ENCODE measurements at regions not wholly inside any gene's neighbourhood (a gene's known extent, or its start where the extent isn't known, plus 50 kb on each side); places are given as distances from the start of the nearest gene placed in this dataset.

GRCh38 chr21:38140207-38140903, 116.4 kb upstream of the KCNJ15 start:
- Histone ChIP-seq H3K4me3 (ENCODE audit: low read depth in 1 of 3, low read length in 3 of 3) (no peak overlapping the region), H3K9me3 (ENCODE audit: control insufficient read depth in 4 of 4, low read length in 3 of 4) (no peaks in the 10 kb centered on the region), H3K9ac (ENCODE audit: low read depth in 1 of 2, low read length in 2 of 2) (no peak overlapping the region), H3K27me3 (ENCODE audit: control insufficient read depth in 4 of 4, insufficient read depth in 4 of 4, low read length in 3 of 4) (no peaks in the 10 kb centered on the region), H3K4me1 (ENCODE audit: control insufficient read depth in 4 of 4, insufficient read depth in 4 of 4, low read length in 3 of 4) (peaks cover 9 to 18% (median 15%) of the 10 kb centered on the region in 4 donors), H3K36me3 (ENCODE audit: control insufficient read depth in 4 of 4, insufficient read depth in 3 of 4, low read depth in 1 of 4, low read length in 3 of 4) (no peaks in the 10 kb centered on the region), H3K27ac (ENCODE audit: low read depth in 1 of 2, low read length in 2 of 2) (peak overlapping the region; percentile 77 to 89)
- WGBS, result 18% methylated on average over 5 of the region's 5 CpGs
- no peak for DNase-seq (ENCODE audit: low spot score)
- TF ChIP-seq HNF4G (IDR thresholded peaks at IDR 0.05), result peak; percentile 14
- TF ChIP-seq YY1 (IDR thresholded peaks at IDR 0.05), result peak; percentile 41
- no peak for TF ChIP-seq TAF1 (conservative IDR thresholded peaks at IDR 0.05)
- TF ChIP-seq FOXA2 (IDR thresholded peaks at IDR 0.05), result peak; percentile 3
- TF ChIP-seq REST (IDR thresholded peaks at IDR 0.05), result no peak
- TF ChIP-seq ZBTB33 (IDR thresholded peaks at IDR 0.05), result no peak
- TF ChIP-seq CTCF (IDR thresholded peaks at IDR 0.05; ENCODE audit: low read depth, low read length, missing input control), result no peak
- peak in 1 of 2 donors; percentile 8 for TF ChIP-seq JUND (IDR thresholded peaks at IDR 0.05)
- TF ChIP-seq ATF3 (IDR thresholded peaks at IDR 0.05), result no peak
- TF ChIP-seq FOXA1 (IDR thresholded peaks at IDR 0.05), result no peak
- peak; percentile 44 for TF ChIP-seq SP1 (IDR thresholded peaks at IDR 0.05)
- TF ChIP-seq RXRA (IDR thresholded peaks at IDR 0.05), result peak; percentile 70 to 79
- TF ChIP-seq EGR1 (IDR thresholded peaks at IDR 0.05; ENCODE audit: low read depth in 2 of 2), result no peak
- TF ChIP-seq RAD21 (IDR thresholded peaks at IDR 0.05), result no peak
- TF ChIP-seq NR2F2 (IDR thresholded peaks at IDR 0.05), result no peak
- TF ChIP-seq GABPA (IDR thresholded peaks at IDR 0.05 in 1 of 2, conservative IDR thresholded peaks at IDR 0.05 in 1 of 2), result no peak
- no peak for TF ChIP-seq MAX (IDR thresholded peaks at IDR 0.05)
- peak; percentile 51 to 67 for TF ChIP-seq HNF4A (conservative IDR thresholded peaks at IDR 0.05)
